Sigmoid colon (tissue), 4 donors: ENCODE measurements at regions not wholly inside any gene's neighbourhood (a gene's known extent, or its start where the extent isn't known, plus 50 kb on each side); places are given as distances from the start of the nearest gene placed in this dataset.

Source experiments
- CTCF ChIP-seq, 4 experiments: fragments of 450-650 bp in 3 of 4; fragments of 200-600 bp in 1 of 4; IDR thresholded peaks; one replicate each; pipeline ENCODE4 v1.5.1; 2016 to 2019; ENCODE audit warnings: antibody characterized with exemption in 4 of 4, mild to moderate bottlenecking in 3 of 4, moderate library complexity in 2 of 4
- EP300 ChIP-seq, 4 donors: sonication (generic); formaldehyde crosslinking; IDR thresholded peaks; one replicate each; pipeline ENCODE4 v1.6.1; 2017; ENCODE audit warnings: antibody characterized with exemption in 4 of 4
- POLR2A ChIP-seq, 2 donors: fragments of 450-650 bp; IDR thresholded peaks; one replicate each; pipeline ENCODE4 v1.6.1; 2016; ENCODE audit warnings: antibody characterized with exemption in 2 of 2, mild to moderate bottlenecking in 2 of 2, moderate library complexity in 2 of 2
- POLR2AphosphoS5 ChIP-seq, 4 donors: sonication (generic); formaldehyde crosslinking; IDR thresholded peaks; one replicate each; pipeline ENCODE4 v1.6.1; 2017; ENCODE audit warnings: antibody characterized with exemption in 4 of 4

GRCh38 chr4:178632415-178632814 is 1190.2 kb upstream of the AGA start:
- TF ChIP-seq EP300 (IDR thresholded peaks at IDR 0.05) (no peak), POLR2A (IDR thresholded peaks at IDR 0.05) (no peak), CTCF (IDR thresholded peaks at IDR 0.05) (no peak), POLR2AphosphoS5 (IDR thresholded peaks at IDR 0.05) (no peak)
